GM18499 (cell line): ENCODE measurements at regions not wholly inside any gene's neighbourhood (a gene's known extent, or its start where the extent isn't known, plus 50 kb on each side); places are given as distances from the start of the nearest gene placed in this dataset.
"Not testable (repeated sequence)": the region's sequence is repeated elsewhere in the genome, so short reads cannot be mapped to it uniquely, and the experiment has no call there.

ENCODE experiments used
- ATAC-seq: cut with Tn5 transposase; IDR thresholded peaks from one replicate; pipeline ENCODE4 v1.9.1; 2021; ENCODE audit warnings: moderate number of reproducible peaks; ENCODE audit not compliant: insufficient read depth, unreplicated experiment

DNA sequence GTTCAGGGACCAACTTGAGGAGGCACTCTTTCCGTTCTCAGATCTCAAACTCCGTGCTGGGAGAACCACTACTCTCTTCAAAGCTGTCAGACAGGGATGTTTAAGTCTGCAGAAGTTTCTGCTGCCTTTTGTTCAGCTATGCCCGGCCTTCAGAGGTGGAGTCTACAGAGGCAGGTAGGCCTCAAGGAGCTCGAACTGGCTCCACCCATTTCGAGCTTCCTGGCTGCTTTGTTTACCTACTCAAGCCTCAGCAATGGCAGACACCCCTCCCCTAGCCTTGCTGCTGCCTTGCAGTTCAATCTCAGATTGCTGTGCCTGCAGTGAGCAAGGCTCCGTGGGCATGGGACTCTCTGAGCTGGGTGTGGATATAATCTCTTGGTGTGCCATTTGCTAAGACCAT lies 108.2 kb downstream of the DHRS2 start:
- not testable (repeated sequence) for ATAC-seq

DNA sequence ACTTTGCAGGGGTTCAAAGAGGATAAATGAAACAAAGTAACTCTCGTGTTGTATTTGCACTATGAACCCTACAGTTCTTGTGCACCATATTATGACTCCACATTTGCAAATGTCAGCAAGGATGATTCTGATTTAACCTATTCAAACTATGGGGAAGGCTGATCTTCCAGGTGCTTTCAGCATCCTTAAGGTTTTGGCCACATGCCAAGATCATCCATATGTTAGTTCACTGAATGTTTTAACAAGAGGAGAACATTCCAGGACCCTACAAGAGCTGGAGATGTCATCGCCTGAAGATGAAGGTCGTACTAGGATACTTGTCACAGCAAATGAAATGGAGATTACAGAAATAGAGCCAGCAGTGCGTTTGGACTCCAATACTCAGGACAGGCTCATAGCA lies 114.2 kb downstream of the DHRS2 start:
- no peak for ATAC-seq

DNA sequence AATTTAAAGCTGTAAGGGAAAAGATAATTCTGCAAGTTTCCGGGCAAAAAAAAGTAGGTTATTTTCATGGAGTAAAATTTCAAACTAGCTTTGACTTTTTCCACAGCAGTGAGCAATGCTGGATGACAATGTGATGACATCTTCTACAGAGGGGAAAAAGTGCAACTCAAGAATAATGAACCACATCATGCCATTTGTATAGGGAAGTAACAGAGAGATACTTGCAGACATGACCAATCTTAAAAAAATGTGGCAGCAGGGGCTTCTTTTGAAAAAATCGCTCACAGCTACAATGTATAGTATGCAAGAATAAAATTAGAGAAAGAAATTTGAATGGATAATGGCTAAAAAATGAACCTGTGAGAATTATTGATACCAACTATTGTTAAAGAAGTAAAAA lies 115.5 kb downstream of the DHRS2 start:
- no peak for ATAC-seq

DNA sequence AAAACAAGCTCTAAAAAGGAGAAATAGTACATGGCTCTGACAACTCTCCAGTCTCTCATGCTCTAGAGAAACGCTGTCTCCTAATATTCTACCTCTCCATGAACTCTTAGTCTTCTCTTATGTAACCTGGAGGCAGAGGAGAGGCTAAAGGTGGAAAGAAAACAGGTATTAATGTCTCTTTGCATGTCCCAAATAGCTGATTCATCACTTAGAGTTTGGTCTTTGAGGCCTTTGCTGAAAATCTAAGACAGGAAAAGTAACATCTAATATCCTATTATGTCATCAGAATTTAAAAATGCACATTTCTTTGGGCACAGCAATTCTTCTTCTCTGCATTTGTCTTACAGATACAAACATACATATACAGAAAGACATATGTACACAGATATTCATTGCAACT lies 127.2 kb downstream of the DHRS2 start:
- ATAC-seq: no peak

DNA sequence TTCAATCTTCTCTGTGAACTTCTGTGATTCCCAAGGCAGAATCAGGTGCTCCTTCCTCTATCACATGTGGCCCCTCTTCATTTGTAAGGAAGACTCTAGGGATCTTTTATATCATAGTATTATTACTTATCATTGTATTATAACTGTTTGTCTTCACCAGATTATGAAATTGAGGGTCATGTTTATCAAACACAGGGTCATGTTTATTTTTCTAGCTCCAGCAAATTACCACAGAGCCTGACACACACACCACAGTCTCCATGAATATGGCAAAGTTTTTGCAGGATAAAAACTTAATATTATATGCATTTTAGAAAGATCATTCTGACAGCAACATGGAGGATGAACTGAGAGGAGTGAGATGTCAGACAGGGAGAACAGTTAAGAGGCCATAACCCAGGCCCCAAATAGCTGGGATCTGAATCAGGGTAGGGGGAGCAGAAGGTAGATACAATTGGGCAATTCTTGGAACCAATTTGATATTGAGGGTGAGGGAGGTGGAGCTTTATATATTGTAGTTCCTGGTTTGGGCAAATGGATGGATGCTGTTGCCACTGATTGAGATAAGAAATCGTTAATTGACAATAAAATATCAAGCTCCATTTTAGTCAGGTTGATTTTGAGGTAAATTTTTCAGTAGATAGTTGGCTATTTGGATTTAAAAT lies 130.7 kb downstream of the DHRS2 start:
- no peak for ATAC-seq

DNA sequence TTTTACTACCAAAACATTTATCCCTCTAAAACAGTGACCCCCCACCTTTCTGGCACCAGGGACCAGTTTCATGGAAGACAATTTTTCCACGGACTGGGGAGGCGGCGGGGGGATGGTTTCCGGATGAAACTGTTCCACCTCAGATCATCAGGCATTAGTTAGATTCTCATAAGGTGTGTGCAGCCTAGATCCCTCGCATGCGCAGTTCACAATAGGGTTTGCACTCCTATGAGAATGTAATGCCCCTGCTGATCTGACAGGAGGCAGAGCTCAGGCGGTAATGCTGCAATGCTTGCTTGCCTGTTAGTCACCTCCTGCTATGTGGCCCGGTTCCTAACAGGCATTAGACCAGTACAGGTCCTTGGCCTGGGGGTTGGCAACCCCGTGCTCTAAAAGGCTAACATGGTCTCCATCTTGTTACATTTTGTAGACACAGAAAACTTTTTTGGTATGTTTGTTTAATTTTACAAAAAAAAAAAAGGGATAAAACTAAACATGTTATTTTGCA lies 133.1 kb downstream of the DHRS2 start:
- not testable (repeated sequence) for ATAC-seq

DNA sequence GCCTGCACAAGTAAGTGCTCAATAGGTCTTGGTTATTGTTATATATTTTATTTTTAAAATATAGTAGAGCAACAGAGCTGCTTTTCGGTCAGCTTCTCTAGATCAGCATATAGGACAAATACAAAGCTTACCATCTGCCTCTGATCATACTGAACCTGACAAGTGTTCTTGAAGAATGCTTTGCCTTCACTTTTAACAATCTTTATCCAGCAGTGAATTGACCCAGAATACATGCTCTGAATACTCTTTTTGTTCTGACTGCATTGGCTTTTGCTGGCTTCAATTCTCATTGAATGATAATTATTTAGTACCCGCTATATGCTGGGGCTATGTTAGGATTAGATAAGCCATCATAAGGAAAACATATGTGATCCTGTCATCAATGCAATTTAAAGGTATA lies 137.8 kb downstream of the DHRS2 start:
- no peak for ATAC-seq

DNA sequence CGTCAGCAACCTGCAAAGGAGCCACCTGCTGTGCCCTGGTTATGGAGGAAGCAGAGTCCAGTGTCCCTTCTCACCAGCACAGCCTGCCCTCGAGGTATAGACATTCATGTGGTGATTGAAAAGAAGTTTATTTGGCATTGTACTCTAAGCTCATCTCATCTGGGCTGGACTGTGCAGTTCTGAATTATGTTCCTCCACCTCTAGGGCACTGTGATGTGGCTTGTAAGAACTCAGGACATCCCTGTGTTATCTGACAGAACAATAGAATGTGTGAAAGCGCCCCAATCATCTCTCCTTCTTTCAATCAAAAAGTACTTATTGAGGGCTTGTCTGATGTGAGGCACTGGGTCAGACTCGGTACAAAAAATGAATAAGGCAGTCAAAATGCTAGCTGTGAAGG lies 140.1 kb downstream of the DHRS2 start:
- ATAC-seq: no peak

DNA sequence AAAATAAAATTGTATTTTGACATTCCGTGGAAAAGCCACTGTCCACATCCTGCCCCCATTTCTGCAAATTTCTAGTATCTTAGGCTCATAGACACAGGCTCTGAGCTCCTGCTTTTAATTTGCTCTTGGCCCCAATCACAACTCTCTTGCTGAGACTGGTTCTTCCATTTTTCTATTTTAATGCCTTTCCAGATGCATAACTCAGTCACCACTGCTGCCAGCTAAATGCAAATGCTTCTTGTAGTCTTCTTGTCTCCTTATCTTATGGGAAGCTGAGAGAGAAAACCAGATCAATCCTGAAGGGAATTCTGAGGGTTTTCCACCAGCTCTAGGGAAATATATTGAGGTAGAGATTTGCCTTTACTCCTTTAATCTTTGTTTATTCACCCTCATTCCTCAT lies 149.0 kb downstream of the DHRS2 start:
- ATAC-seq: no peak

DNA sequence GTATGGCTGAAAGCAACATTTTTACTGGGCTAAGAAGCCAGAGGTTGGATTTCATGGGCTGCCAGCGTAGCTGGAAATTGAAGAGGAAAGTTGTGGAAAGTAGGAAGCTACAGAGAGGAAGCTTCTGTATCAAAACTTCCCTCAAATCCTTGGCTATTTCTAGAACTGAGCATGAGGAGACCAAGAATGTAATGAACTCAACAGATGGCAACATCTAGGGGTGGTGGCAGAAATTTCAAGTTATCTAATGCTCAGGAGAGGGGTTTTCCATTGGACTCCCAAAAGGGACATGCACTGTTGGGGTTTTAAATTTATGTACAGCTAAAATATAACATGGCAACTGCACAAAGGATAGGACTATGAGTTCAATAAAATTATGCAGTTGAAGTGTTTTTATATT lies 151.3 kb downstream of the DHRS2 start:
- ATAC-seq: no peak

DNA sequence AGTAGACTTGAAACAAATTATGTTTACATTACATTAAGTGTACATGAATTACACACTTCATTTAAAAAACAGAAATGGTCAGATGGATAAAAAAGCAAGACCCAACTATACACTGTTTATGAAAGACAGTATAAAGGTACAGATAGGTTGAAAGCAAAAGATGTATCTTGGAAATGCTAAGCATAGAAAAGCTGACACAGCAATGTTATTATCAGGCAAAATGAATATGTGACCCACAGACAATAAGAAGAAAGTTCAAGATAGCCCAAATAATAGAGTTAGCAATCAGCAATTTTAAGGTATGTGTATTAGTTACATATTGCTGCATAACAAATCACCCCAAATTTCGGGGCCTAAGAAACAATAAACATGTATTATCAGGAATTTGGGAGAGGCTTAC lies 153.5 kb downstream of the DHRS2 start:
- no peak for ATAC-seq

DNA sequence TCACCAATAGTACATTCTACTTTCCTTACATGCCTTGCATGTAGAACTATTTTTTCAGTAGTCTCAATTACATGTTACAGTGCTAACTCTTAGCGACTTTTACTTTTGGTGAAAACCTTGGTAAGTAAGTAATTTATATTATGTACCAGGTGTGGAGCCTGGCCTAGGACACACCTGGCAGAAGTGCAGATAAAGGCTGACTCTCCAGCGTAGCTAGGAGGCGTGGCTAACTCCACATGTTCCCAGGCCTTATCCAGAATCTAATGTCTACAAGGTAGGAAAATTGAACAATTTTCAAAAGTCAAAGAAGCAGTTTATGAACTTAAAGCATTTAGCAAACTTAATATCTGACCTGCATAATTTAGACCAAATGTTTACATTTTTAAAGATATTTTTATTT lies 157.4 kb downstream of the DHRS2 start:
- ATAC-seq: no peak

DNA sequence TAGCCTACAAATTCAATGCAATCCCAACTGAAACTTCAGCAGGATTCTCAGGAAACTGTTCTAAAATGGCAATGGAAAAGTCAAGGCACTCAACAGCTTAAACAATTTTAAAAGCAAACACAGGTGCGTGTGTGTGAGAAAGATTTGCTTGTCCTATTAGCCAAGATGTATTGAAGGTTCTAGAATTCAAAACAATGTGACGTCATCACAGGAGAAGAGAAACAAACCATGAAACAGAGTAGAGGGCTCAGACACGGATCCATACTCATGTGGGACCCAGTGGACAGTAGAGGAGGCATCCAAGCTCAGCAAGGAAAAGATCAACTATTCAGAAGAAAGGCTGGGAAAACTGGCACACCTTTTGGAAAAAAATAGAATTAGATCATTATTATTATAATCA lies 152.8 kb upstream of the DHRS4 start:
- no peak for ATAC-seq

DNA sequence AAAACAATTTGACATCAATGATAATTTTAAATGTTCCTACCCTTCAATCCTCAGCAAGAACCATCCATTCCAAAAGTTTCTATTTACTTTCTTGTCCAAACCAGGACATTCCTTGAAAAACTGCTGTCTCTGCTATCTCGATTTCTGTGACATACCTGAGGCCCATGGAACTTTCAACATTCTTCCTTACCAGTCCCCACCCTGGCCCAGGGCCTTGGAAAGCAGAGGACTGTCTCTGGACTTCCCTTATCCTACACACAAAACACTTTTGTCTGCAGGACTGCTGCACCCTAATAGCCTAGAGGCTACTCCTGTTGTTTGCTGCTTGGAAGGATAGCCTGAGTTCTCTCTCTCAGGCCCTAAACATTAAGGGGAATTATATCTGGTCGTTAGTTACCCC lies 151.8 kb upstream of the DHRS4 start:
- no peak for ATAC-seq

DNA sequence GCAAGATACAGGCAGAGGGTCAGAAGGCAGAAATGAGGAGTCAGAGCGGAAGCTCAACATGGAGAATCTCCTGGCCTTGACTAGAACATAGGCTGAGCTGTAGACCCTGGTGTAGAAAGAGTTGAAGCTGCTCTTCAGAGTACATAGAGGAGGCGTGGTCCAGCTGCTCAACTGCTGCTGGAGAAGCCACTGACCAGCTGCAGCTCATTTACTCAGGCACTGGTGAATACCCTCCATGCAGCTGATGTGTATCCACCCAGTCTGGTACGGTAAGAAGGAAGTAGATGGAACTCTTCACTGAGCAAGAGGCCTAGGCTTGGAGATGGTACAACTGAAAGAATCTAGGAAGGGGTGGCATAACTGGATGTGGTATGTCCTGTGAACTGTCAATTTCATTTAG lies 148.8 kb upstream of the DHRS4 start:
- ATAC-seq: no peak

DNA sequence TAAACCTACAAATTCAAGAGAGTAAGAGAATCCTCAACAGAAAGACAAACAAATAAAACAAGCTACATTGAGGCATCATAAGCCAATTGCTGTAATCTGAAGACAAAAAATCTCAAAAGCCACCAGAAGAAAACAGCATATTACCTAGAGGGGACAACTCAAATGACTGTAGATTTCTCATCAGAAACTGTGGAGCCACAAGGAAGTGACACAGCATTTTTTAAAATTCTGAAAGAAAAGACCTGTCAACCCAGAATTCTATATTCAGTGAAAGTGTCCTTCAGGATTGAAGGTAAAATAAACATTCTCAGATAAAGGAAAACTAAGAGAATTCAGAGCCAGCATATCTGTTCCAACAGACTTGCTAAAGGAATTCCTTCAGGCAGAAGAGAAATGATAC lies 147.8 kb upstream of the DHRS4 start:
- ATAC-seq: no peak

DNA sequence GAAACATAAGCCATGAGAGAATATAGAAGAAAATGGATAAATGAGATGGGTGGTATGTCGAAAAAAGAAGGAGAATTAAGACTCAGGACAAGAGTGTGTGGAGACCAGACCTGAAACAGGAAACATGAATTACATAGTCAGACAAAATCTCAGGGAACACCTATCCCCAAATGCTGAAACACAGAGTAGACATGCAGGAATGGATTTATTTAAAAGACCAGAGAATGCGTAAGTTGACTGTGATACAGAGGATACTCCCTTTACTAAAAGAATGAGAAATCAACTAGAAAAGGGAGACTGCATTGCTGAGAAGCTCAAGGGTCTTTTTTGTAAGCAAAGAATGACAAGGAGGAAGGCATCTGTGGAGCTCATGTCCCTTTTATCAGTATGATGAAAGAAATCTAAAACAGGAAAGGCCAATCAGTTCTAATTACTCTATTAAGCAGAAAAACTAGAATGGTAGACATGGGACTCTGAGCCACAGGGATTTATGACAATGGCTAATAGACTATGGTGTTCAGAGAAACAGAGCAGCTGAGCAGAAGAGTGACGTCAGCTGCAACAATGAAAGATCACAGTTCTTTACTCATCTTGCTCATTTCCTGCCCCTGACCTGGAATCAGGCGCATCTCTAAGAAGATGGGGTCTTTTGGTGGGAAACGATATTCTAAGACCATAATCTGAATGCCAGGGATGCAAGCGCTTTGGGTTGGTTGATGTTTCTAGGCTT lies 138.9 kb upstream of the DHRS4 start:
- no peak for ATAC-seq

DNA sequence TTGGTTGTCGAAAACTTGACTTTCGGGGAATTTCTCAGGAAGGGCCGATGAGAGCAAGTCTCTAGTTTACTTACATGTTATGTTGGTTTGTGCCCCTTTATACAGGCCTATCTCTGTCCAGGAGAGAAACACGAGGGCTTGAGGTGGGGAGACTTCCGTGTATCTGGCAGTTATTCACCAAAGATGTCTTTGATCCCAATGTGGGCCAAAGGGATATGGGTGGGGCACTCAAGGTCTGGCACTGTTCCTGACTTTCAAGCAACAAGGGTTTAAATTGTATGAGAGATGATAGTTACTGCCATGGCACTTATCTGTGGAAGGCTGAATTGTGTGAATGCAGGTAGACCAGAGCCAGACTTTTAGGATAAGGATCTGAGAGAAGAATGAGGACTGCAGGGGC lies 137.2 kb upstream of the DHRS4 start:
- no peak for ATAC-seq

DNA sequence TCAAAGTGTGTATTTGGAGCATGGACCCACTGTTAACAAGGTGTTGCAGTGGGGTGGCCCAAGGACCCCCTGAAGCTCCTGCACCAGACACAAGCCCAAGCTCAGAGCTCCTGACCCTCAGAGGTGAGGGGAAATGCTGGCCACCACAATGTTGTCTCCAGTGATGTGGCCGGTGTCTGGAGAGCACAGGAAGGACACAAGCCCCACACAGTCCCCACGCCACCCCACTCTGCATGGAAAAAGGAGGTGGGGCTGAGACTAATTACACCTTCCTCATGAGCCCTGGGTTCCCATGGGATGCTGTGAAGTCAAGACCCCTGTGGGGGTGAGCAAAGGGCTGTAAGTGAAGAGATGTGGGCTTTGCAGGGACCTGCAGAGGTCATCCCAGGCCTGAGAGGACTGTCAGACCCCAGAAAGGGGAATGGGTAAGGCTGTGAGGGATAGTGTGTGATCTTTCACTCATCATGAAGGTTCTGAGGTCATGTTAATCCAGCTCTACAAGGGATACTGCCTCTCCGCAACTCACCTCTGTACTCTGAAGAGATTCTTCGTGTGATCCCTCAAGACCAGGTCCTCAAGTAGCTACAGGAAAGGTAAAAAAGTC lies 136.3 kb upstream of the DHRS4 start:
- no peak for ATAC-seq

DNA sequence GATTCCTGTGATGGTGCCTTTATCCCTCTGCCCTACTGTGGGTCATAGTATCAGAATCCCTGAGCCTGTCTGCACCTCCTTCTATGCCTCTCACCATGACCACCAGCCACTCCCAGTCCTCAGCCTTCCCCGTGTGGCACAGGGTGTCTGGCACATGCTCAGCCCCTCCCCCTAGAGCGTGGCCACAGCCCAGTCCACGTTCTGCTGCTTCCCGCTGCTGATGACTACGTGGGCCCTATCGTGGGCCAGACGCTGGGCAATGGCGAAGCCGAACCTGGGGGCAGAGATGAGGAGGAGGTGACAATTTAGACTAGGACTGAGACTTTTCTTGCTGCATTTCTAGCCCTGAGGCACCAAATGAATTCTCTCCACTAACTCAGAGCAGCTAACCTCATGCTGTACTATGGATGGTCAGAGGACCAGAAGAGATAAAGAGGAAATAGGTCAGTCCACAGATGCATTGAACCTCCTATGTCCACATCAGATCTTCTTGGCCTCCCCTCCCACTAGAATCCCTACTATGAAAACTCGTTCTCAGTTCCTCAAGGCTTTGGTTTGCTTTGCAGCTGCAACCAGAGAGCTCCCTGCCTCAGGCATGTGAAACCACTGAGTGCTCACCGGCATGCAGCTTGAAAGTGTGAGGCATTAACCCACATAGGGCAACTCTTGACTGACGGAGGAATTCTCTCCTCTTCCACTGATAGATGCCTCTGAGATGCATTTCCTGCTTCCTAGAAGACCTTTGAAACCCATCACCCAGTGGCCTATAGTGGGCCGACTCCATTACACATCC lies 126.3 kb upstream of the DHRS4 start:
- ATAC-seq: no peak

DNA sequence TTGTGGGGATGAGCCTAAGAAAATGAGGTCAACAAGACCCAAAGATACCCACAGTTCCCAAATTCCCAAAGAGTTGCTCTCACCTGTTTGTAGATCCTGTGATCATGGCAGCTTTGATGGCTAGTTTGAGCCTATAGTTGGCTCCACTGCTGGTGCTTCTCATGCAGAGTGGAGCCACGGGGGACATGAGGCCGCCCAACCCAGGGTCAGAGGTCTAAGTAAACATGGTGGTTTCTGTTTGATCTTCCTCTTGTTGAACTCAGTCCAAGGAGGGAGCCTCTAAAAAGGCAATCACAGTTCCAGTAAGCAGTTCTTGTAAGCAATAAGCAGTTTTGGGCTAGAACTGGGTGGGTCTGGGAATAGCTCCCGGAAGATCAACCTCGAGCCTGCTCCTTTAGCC lies 125.6 kb upstream of the DHRS4 start:
- ATAC-seq: no peak
